ENCODE measurements at regions not wholly inside any gene's neighbourhood (a gene's known extent, or its start where the extent isn't known, plus 50 kb on each side); places are given as distances from the start of the nearest gene placed in this dataset.

DNA sequence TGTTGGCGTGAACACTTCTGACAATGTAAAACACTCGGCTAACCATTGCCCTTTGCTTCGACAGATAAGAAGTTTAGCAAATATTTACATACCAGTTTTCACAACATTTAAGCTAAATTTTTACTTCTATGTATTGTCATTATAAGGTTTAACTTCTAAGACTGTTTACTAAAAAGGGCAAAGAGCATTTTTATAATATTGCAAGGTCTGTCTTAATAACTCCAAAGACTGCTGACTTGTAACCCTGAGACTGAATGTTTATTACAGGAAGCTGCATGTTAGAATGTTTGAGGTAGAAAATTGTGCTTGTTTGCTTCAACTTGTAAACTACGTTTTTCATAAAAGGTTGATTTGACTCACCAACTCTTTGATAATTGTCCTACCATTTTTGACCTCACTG lies 213.2 kb upstream of the RPS6KA3 start:
- Mint-ChIP-seq H3K4me3 (no peak overlapping the region), H3K27ac (no peak overlapping the region), H3K4me1 (ENCODE audit: low read depth in 2 of 2) (no peaks in the 10 kb centered on the region), H3K9me3 (no peaks in the 10 kb centered on the region), H3K27me3 (peaks cover 0 to 8% of the 10 kb centered on the region in 2 donors), H3K36me3 (ENCODE audit: insufficient read depth) (no peaks in the 10 kb centered on the region)
- ATAC-seq (replicated peaks) (no peak), DNase-seq (no peak)

DNA sequence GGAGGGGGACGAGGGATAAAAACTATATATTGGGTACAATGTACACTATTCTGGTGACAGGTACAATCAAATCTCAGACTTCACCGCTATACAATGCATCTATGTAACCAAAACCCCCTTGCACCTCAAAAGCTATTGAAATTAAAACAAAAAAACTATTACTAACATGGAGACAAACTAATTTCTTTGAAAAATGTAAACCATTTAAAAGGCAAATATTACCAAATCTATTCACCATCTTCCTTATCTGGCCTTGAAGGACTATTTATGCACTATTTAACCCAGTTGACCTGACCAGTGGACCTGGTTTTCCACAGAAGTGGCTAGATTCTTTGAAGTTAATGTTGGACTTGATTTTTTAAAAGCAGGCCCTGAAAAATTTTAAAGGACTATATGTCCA lies 212.3 kb upstream of the RPS6KA3 start:
- no peak for DNase-seq
- H3K4me1 Mint-ChIP-seq (ENCODE audit: low read depth in 2 of 2), result no peaks in the 10 kb centered on the region
- no peaks in the 10 kb centered on the region for H3K9me3 Mint-ChIP-seq
- no peak overlapping the region for H3K27ac Mint-ChIP-seq
- H3K4me3 Mint-ChIP-seq, result no peak overlapping the region
- no peaks in the 10 kb centered on the region for H3K36me3 Mint-ChIP-seq (ENCODE audit: insufficient read depth)
- ATAC-seq (replicated peaks), result no peak
- H3K27me3 Mint-ChIP-seq, result peaks cover 0 to 8% of the 10 kb centered on the region in 2 donors

DNA sequence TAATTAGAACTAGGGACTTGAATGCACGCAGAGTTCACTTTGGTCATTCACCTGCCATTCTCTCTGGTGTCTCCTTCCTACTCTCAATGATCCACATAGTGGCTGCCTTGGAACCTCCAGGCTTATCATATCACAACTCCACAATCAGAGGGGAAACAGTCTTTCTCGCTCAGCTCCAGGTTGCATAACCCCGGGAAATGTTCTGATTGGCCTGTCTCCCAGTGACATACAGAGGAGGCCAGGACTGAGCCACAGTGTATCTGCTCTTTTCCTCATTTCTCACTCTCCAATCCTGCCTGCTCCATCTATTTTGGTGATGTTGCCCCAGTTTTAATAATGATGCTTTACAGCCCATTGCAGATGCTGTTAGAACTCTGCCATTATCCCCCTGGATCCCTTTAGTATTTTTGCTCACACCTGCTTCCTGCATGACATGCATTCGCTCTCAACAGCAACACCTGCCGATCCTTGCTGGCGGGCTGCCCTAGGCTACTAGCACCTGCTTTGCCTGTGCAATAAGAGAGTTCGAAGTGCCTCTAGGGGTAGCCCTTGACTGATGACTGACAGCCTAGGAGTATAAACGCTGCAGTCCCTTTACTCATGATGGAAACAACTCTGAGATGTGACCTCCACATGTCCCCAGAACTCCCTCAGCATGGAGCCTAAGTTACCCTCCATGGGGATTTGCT lies 211.3 kb upstream of the RPS6KA3 start:
- no peaks in the 10 kb centered on the region for H3K4me1 Mint-ChIP-seq (ENCODE audit: low read depth in 2 of 2)
- H3K4me3 Mint-ChIP-seq, result no peak overlapping the region
- no peaks in the 10 kb centered on the region for H3K36me3 Mint-ChIP-seq (ENCODE audit: insufficient read depth)
- peaks cover 0 to 8% of the 10 kb centered on the region in 2 donors for H3K27me3 Mint-ChIP-seq
- no peak overlapping the region for H3K27ac Mint-ChIP-seq
- no peak for ATAC-seq (replicated peaks)
- no peak for DNase-seq
- no peaks in the 10 kb centered on the region for H3K9me3 Mint-ChIP-seq

DNA sequence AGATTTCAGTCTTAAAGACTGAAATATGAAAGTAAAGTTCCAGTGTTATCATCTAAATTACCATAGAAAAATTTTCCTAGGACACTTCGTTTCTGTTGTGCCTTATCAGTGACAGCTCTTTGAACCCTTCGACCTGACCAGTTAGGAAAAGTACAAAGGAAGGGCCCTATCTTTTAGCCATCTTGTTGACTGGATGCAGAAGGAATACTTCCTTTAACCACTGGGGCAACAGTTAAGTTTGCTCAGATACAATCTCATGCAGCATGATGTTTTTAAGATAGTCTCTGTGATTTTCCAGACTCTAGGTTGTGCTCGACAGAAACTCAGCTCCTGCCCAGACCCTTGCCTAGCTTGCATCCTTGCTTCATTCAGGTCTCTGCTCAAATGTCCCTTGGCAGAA lies 210.5 kb upstream of the RPS6KA3 start:
- H3K27ac Mint-ChIP-seq, result no peak overlapping the region
- no peaks in the 10 kb centered on the region for H3K36me3 Mint-ChIP-seq (ENCODE audit: insufficient read depth)
- DNase-seq (no peak), ATAC-seq (replicated peaks) (no peak)
- no peaks in the 10 kb centered on the region for H3K9me3 Mint-ChIP-seq
- peaks cover 0 to 8% of the 10 kb centered on the region in 2 donors for H3K27me3 Mint-ChIP-seq
- no peak overlapping the region for H3K4me3 Mint-ChIP-seq
- no peaks in the 10 kb centered on the region for H3K4me1 Mint-ChIP-seq (ENCODE audit: low read depth in 2 of 2)

DNA sequence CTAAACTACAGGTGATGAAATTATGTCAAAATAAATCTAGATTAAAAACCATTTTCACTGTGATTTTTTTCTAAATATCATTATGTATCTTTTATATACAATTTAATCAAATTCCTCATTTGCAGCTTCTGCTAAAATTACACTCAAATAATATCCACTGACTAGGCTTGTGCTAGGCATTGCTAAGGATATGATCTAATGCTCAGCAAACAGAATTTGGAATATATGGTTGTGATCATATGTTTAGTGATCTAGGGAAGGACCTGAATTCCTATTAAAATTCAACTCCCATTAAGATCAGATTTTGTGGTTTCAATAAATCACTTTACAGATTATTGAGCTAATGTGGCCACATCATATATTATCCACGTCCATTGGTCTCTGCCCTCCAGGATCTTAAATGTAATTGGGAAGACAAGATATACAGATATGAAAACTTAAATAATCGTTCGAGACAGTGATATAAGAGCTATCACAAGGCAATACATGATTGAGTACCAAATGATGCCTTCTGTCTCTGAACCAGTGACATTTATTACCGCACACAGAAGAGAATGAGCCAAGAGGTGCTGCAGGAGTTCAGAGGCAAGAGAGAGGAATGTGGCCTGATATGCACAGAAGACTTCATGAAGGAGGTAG lies 206.0 kb upstream of the RPS6KA3 start:
- Mint-ChIP-seq H3K9me3 (no peaks in the 10 kb centered on the region), H3K4me3 (no peak overlapping the region), H3K27ac (no peak overlapping the region), H3K27me3 (peaks cover 0 to under 1% of the 10 kb centered on the region in 2 donors), H3K36me3 (ENCODE audit: insufficient read depth) (no peaks in the 10 kb centered on the region), H3K4me1 (ENCODE audit: low read depth in 2 of 2) (no peaks in the 10 kb centered on the region)
- ATAC-seq (replicated peaks) (no peak), DNase-seq (no peak)

DNA sequence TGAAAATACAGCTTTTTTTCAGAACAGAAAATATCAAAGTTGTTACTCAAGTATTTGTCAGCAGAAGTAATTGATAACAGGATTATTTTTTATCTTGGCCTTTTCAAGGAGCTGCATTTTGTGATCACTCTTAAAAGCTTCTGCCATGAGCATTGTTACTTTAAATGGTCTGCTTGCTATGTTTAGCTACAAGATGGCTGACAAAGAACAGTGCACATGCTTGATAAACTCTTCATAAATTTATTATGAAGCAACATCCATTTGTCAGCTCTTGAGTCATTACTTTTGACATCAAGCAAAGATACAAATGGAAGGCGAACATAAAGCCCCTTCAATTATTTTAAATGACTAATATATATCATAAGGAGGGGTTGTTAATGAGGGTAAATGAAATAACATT lies 205.4 kb upstream of the RPS6KA3 start:
- H3K9me3 Mint-ChIP-seq, result no peaks in the 10 kb centered on the region
- ATAC-seq (replicated peaks) (no peak), DNase-seq (no peak)
- no peaks in the 10 kb centered on the region for H3K36me3 Mint-ChIP-seq (ENCODE audit: insufficient read depth)
- no peak overlapping the region for H3K4me3 Mint-ChIP-seq
- H3K27me3 Mint-ChIP-seq, result no peaks in the 10 kb centered on the region
- no peak overlapping the region for H3K27ac Mint-ChIP-seq
- no peaks in the 10 kb centered on the region for H3K4me1 Mint-ChIP-seq (ENCODE audit: low read depth in 2 of 2)

DNA sequence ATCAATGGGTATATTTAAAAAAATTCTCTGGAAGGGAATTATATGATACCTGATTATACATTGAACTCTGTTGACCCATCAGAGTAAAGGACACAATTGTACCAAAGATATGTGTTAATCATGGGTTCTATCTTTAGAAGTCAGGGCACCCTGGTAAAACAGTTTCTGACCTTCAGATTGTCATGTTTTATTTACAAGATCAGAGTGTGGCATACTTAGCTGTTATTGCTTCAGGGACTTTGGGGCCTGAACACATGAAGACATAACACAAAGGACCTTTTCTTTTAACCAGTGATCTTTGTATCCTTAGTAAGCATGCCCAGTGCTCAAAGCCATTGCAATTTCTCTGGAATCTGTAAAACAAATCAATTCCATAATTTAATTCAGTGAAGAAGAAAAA lies 204.8 kb upstream of the RPS6KA3 start:
- ATAC-seq (replicated peaks), result no peak
- no peaks in the 10 kb centered on the region for H3K4me1 Mint-ChIP-seq (ENCODE audit: low read depth in 2 of 2)

DNA sequence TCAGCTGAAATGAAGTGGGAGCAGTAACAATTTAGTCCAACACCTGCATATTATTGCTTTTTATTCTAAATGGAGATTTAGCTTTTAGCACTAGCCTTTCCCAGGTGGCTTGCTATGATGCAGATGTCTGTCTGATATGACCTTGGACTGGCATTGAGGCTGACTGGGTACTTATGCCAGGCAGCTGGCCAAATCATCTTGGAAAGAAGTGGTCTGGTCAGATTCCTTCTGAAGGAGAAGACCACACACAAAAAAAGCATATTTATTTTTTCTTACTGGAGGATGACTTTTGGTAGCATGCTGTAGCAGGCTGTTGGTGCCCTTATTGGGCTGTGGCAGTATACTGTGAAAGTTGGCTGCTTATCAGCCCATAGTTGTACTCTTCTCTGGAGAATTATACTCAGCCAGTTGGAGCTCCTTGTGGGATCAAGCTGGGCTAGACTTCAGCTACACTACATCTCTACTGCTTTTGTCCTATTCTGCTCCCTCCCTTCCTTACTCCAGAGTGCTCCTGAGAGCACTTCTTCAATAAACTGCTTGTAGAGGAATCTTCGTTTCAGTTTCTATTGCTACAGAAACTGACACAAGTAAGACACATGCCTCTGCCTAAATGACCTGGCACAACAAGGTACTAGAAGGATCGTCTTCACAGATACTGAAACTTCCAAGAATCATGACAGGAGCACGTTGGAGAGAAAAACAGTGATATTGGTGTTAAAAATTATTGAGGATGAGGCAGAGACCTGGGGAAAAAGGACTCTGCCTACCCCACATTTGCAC lies 196.8 kb upstream of the RPS6KA3 start:
- DNase-seq (no peak), ATAC-seq (replicated peaks) (no peak)
- no peaks in the 10 kb centered on the region for H3K27me3 Mint-ChIP-seq
- H3K36me3 Mint-ChIP-seq (ENCODE audit: insufficient read depth), result no peaks in the 10 kb centered on the region
- no peak overlapping the region for H3K27ac Mint-ChIP-seq
- peak overlapping the region; percentile 2 to 40 for H3K4me3 Mint-ChIP-seq
- no peaks in the 10 kb centered on the region for H3K9me3 Mint-ChIP-seq
- peaks cover 8 to 12% of the 10 kb centered on the region in 2 donors for H3K4me1 Mint-ChIP-seq (ENCODE audit: low read depth in 2 of 2)

More for the DNA sequence above, 204.8 kb upstream of the RPS6KA3 start:
- H3K36me3 Mint-ChIP-seq (ENCODE audit: insufficient read depth), result no peaks in the 10 kb centered on the region
- H3K27me3 Mint-ChIP-seq, result no peaks in the 10 kb centered on the region
- no peak overlapping the region for H3K27ac Mint-ChIP-seq
- DNase-seq, result no peak
- no peak overlapping the region for H3K4me3 Mint-ChIP-seq
- no peaks in the 10 kb centered on the region for H3K9me3 Mint-ChIP-seq

DNA sequence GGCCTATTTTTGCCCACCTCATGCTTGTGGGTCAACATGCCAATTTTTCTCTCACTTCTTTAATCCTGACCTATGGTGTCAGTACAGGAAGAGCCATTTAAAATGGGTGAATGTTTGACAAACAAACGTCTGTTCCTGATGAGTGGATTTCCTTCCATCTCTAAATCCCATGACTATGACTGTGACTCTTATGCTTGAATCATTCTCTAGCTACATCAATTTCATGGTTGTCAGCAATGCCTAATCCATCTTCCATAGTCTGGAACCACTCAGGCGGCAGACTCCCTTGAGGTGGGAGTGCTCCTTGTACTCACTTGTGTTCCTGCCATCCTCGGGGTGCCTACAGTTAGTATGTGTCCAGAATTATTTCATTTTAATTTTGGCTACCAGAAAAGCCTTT lies 194.9 kb upstream of the RPS6KA3 start:
- DNase-seq (no peak), ATAC-seq (replicated peaks) (no peak)
- H3K36me3 Mint-ChIP-seq (ENCODE audit: insufficient read depth), result no peaks in the 10 kb centered on the region
- H3K9me3 Mint-ChIP-seq, result no peaks in the 10 kb centered on the region
- no peaks in the 10 kb centered on the region for H3K27me3 Mint-ChIP-seq
- H3K27ac Mint-ChIP-seq, result no peak overlapping the region
- H3K4me3 Mint-ChIP-seq, result no peak overlapping the region
- peaks cover 8 to 12% of the 10 kb centered on the region in 2 donors for H3K4me1 Mint-ChIP-seq (ENCODE audit: low read depth in 2 of 2)

DNA sequence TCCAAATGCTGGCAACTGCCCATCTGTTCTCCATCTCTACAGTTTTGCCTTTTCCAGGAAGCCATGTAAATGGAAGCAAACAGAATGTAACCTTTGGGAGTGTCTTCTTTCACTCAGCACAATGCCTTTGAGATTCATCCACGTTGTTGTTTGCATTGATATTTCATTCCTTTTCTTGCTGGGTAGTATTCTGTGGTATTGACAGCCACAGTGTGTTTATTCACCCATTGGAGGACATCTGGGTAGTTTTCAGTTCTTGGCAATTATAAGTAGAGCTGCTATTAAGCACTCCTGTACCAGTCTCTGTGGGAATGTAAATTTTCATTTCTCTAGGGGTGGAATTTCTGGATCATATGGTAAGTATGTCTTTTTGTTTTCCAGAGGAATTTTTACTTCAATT lies 194.3 kb upstream of the RPS6KA3 start:
- Mint-ChIP-seq H3K27me3 (no peaks in the 10 kb centered on the region), H3K27ac (no peak overlapping the region), H3K36me3 (ENCODE audit: insufficient read depth) (no peaks in the 10 kb centered on the region), H3K4me1 (ENCODE audit: low read depth in 2 of 2) (peaks cover 8 to 12% of the 10 kb centered on the region in 2 donors), H3K9me3 (no peaks in the 10 kb centered on the region), H3K4me3 (no peak overlapping the region)
- ATAC-seq (replicated peaks) (no peak), DNase-seq (no peak)

DNA sequence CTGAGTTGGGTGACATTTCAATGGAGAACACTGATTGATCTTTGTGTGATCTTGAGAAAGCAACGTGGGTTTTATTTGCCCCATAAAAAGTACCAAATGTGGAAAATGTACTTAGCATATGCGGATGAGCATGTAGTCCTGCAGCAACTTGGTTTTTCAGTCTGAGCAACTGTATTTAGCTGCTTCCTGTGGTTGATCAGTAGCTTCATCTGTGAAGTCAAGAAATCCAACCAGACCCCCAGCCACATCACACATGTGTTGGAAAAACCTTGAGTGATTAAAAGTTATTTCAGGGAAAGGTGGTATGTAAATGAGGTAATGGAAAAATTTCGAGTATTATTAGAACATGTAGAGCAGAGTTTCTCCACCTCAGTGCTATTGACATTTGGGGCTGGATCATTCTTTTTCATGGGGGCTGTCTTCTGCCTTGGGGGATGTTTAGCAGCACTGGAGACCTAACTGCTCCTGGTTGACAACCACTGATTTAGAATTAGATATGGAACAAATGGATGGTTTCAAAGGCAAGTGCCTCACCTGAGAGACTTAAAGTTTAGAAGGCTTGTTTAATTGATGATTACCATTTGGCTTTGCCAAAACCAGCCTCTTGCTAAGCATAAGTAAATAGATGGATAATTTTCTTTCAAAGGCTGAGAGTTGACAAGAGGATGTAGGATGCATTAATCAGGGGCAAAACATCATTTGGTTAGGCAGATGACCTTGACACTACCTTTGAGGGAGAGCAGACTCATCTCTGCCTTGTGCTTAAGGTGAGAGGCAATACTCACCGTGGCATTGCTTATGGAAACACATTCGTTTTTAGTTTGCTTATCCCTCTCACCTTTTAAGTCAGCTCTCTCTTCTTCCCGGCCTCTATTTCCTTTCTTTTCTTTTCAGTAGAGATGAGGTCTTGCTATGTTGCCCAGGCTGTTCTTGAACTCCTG lies 193.0 kb upstream of the RPS6KA3 start:
- Mint-ChIP-seq H3K4me1 (ENCODE audit: low read depth in 2 of 2) (peaks cover 12 to 16% of the 10 kb centered on the region in 2 donors), H3K9me3 (no peaks in the 10 kb centered on the region), H3K4me3 (no peak overlapping the region), H3K36me3 (ENCODE audit: insufficient read depth) (no peaks in the 10 kb centered on the region), H3K27me3 (no peaks in the 10 kb centered on the region), H3K27ac (no peak overlapping the region)
- ATAC-seq (replicated peaks), result no peak
- no peak for DNase-seq

DNA sequence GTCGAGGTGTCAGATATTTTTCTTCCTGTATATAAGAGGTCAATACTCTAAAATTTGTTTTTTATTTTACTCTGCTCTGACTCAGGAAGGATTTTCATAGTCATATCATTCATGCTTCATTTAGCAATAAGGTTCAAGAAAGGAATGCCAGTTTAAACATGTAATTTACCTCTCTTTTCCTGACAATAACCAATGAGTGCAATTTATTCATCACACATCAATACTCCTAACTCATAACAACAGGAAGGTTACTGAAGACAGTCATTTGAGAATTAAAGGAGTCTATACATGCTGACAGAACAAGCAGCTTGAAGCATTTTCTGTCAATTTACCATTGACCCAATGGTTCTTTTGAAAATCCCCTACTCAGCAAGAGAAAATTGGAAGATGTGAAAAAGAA lies 190.3 kb upstream of the RPS6KA3 start:
- no peaks in the 10 kb centered on the region for H3K36me3 Mint-ChIP-seq (ENCODE audit: insufficient read depth)
- no peak overlapping the region for H3K4me3 Mint-ChIP-seq
- DNase-seq (no peak), ATAC-seq (replicated peaks) (no peak)
- no peaks in the 10 kb centered on the region for H3K27me3 Mint-ChIP-seq
- peaks cover 17 to 27% of the 10 kb centered on the region in 2 donors for H3K4me1 Mint-ChIP-seq (ENCODE audit: low read depth in 2 of 2)
- no peaks in the 10 kb centered on the region for H3K9me3 Mint-ChIP-seq
- H3K27ac Mint-ChIP-seq, result no peak overlapping the region

DNA sequence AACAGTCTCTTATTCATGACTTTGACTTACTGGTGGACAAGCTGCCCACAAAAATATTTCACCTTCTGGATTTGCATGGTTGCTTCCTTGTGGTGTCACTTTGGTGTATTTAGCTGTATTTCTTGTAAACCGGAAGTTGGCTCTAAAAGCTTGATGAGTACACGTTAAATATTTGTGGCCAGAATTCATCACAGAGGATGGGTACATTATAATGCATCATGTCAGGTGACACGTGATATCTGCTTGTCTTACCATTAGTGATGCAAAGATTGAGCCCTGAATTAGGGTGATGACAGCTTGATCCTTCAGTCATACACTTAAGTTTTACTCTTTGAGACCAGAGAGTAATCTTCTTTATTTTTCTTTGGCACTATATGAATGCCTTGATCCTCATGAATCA lies 188.3 kb upstream of the RPS6KA3 start:
- DNase-seq (no peak), ATAC-seq (replicated peaks) (no peak)
- Mint-ChIP-seq H3K36me3 (ENCODE audit: insufficient read depth) (no peaks in the 10 kb centered on the region), H3K9me3 (no peaks in the 10 kb centered on the region), H3K27ac (peak overlapping the region; percentile 32 to 79), H3K4me1 (ENCODE audit: low read depth in 2 of 2) (peaks cover 19 to 31% of the 10 kb centered on the region in 2 donors), H3K27me3 (no peaks in the 10 kb centered on the region), H3K4me3 (peak overlapping the region in 1 of 2 donors; percentile 38)

Data from effector memory CD8-positive, alpha-beta T cell (primary cell).